MM.1S (cell line): ENCODE measurements at regions not wholly inside any gene's neighbourhood (a gene's known extent, or its start where the extent isn't known, plus 50 kb on each side); places are given as distances from the start of the nearest gene placed in this dataset.

Experiments
- DNase-seq: peaks from one replicate; pipeline ENCODE4 v3.0.0-alpha.2; 2015
- H2AFZ ChIP-seq: fragments of 300-600 bp; sonication (generic); 2 replicates; pipeline ENCODE4 v1.6.0; 2016; ENCODE audit warnings: antibody characterized with exemption, low read length
- H3F3A ChIP-seq: fragments of 300-600 bp; sonication (generic); 2 replicates; pipeline ENCODE4 v1.6.1; 2016; ENCODE audit warnings: mild to moderate bottlenecking, antibody characterized with exemption, low read length, moderate library complexity, mixed read lengths; ENCODE audit not compliant: insufficient read depth
- H3K27ac ChIP-seq: fragments of 300-600 bp; sonication (generic); 2 replicates; pipeline ENCODE4 v1.5.1; 2016; ENCODE audit warnings: mild to moderate bottlenecking, low read length
- H3K27me3 ChIP-seq: fragments of 300-600 bp; sonication (generic); replicated peaks from 2 replicates; pipeline ENCODE4 v1.6.0; 2016; ENCODE audit warnings: low read length; ENCODE audit not compliant: insufficient read depth
- H3K36me3 ChIP-seq: fragments of 300-600 bp; sonication (generic); replicated peaks from 2 replicates; pipeline ENCODE4 v1.6.1; 2016; ENCODE audit warnings: mild to moderate bottlenecking, low read length, mixed read lengths; ENCODE audit not compliant: insufficient read depth
- H3K4me1 ChIP-seq: fragments of 300-600 bp; sonication (generic); 2 replicates; pipeline ENCODE4 v1.6.1; 2016; ENCODE audit warnings: low read length, mixed read lengths
- H3K4me2 ChIP-seq: fragments of 300-600 bp; sonication (generic); 2 replicates; pipeline ENCODE4 v1.6.0; 2016; ENCODE audit warnings: low read depth, low read length
- H3K4me3 ChIP-seq: fragments of 300-600 bp; sonication (generic); 2 replicates; pipeline ENCODE4 v1.5.1; 2016; ENCODE audit warnings: low read length, mixed read lengths
- H3K79me2 ChIP-seq: fragments of 300-600 bp; sonication (generic); 2 replicates; pipeline ENCODE4 v1.6.1; 2016; ENCODE audit warnings: mixed run types, low read length, mixed read lengths
- H3K9ac ChIP-seq: fragments of 300-600 bp; sonication (generic); 2 replicates; pipeline ENCODE4 v1.6.1; 2016; ENCODE audit warnings: low read length, mixed read lengths
- H3K9me2 ChIP-seq: fragments of 300-600 bp; sonication (generic); replicated peaks from 2 replicates; pipeline ENCODE4 v1.6.1; 2016; ENCODE audit warnings: mild to moderate bottlenecking, low read length, mixed read lengths; ENCODE audit not compliant: insufficient read depth
- H3K9me3 ChIP-seq: fragments of 300-600 bp; sonication (generic); replicated peaks from 2 replicates; pipeline ENCODE4 v1.6.1; 2016; ENCODE audit warnings: mild to moderate bottlenecking, low read length, mixed read lengths; ENCODE audit not compliant: insufficient read depth
- H4K20me1 ChIP-seq: fragments of 300-600 bp; sonication (generic); 2 replicates; pipeline ENCODE4 v1.6.1; 2016; ENCODE audit warnings: mild to moderate bottlenecking, low read length, moderate library complexity, mixed read lengths; ENCODE audit not compliant: insufficient read depth
- EZH2 ChIP-seq: fragments of 300-600 bp; sonication (generic); optimal IDR thresholded peaks from 2 replicates; pipeline ENCODE3; 2017; ENCODE audit warnings: low read depth, mild to moderate bottlenecking, antibody characterized with exemption, low read length, mixed read lengths
- EZH2phosphoT487 ChIP-seq: fragments of 300-600 bp; sonication (generic); IDR thresholded peaks from 2 replicates; pipeline ENCODE4 v1.6.1; 2018; ENCODE audit warnings: antibody characterized with exemption, low read length
- TF ChIP-seq, protein P1 (sequence below): fragments of 300-600 bp; sonication (generic); IDR thresholded peaks from 2 replicates; pipeline ENCODE4 v1.5.1; 2016; ENCODE audit warnings: antibody characterized with exemption, low read length, mixed read lengths

GRCh38 chr11:19546325-19546724 lies 166.3 kb upstream of the NAV2 start:
- TF ChIP-seq, protein P1, sequence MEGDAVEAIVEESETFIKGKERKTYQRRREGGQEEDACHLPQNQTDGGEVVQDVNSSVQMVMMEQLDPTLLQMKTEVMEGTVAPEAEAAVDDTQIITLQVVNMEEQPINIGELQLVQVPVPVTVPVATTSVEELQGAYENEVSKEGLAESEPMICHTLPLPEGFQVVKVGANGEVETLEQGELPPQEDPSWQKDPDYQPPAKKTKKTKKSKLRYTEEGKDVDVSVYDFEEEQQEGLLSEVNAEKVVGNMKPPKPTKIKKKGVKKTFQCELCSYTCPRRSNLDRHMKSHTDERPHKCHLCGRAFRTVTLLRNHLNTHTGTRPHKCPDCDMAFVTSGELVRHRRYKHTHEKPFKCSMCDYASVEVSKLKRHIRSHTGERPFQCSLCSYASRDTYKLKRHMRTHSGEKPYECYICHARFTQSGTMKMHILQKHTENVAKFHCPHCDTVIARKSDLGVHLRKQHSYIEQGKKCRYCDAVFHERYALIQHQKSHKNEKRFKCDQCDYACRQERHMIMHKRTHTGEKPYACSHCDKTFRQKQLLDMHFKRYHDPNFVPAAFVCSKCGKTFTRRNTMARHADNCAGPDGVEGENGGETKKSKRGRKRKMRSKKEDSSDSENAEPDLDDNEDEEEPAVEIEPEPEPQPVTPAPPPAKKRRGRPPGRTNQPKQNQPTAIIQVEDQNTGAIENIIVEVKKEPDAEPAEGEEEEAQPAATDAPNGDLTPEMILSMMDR, result no peak
- TF ChIP-seq EZH2 (no peak), EZH2phosphoT487 (no peak)
- no peak overlapping the region for H3K27ac ChIP-seq
- H3K4me1 ChIP-seq, result peaks cover 6% of the 10 kb centered on the region
- no peaks in the 10 kb centered on the region for H4K20me1 ChIP-seq
- no peaks in the 10 kb centered on the region for H3K9me2 ChIP-seq
- H3K4me3 ChIP-seq, result no peak overlapping the region
- no peak overlapping the region for H3K4me2 ChIP-seq
- no peak overlapping the region for H2AFZ ChIP-seq
- H3K9ac ChIP-seq, result no peak overlapping the region
- H3K9me3 ChIP-seq, result no peaks in the 10 kb centered on the region
- no peaks in the 10 kb centered on the region for H3K27me3 ChIP-seq
- DNase-seq, result no peak
- no peaks in the 10 kb centered on the region for H3K36me3 ChIP-seq
- no peaks in the 10 kb centered on the region for H3F3A ChIP-seq
- H3K79me2 ChIP-seq, result peaks cover 31% of the 10 kb centered on the region

- Histone ChIP-seq H3K4me2 (no peak overlapping the region), H3K9me2 (no peaks in the 10 kb centered on the region), H2AFZ (no peak overlapping the region), H3K9ac (no peak overlapping the region), H3K79me2 (peaks cover 29% of the 10 kb centered on the region), H3K27ac (no peak overlapping the region), H3K27me3 (no peaks in the 10 kb centered on the region), H3K4me1 (peaks cover 7% of the 10 kb centered on the region; the same call in 1 of the 2 replicates), H4K20me1 (no peaks in the 10 kb centered on the region), H3K36me3 (no peaks in the 10 kb centered on the region), H3K4me3 (no peak overlapping the region), H3K9me3 (no peaks in the 10 kb centered on the region), H3F3A (no peaks in the 10 kb centered on the region)
- DNase-seq, result no peak
- no peak for TF ChIP-seq EZH2
- TF ChIP-seq, protein P1, result no peak
- no peak for TF ChIP-seq EZH2phosphoT487
Measured at GRCh38 chr11:19541521-19542049, 171.1 kb upstream of the NAV2 start.

DNA sequence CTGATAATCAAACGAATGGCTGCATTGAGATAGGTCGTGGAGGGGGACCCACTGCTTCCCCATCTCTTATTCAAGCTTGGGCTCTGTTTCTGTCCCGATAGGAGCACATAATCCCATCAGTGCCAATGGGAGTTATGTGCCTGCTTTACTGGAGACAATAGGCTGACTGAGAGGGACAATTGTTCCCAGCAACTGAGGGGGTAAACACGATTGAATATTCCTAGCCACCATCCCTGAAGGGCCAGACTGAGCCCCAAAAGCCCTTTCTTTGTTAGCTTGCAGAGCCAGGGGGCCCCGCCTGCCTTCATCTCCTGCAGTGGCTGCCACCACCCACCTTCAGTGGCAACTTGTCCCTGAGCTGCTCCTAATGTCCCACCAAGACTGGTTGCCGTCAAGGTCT lies 172.8 kb upstream of the NAV2 start:
- Histone ChIP-seq H2AFZ (no peak overlapping the region), H3K4me1 (peaks cover 7% of the 10 kb centered on the region; the same call in 1 of the 2 replicates), H3K36me3 (no peaks in the 10 kb centered on the region), H3K9ac (no peak overlapping the region), H3F3A (no peaks in the 10 kb centered on the region), H3K4me3 (no peak overlapping the region), H4K20me1 (no peaks in the 10 kb centered on the region), H3K9me2 (no peaks in the 10 kb centered on the region), H3K79me2 (peaks cover 27% of the 10 kb centered on the region), H3K27ac (no peak overlapping the region), H3K4me2 (no peak overlapping the region), H3K9me3 (no peaks in the 10 kb centered on the region), H3K27me3 (no peaks in the 10 kb centered on the region)
- no peak for TF ChIP-seq EZH2
- TF ChIP-seq, protein P1, result no peak
- TF ChIP-seq EZH2phosphoT487, result no peak
- no peak for DNase-seq
